ENCODE measurements at regions not wholly inside any gene's neighbourhood (a gene's known extent, or its start where the extent isn't known, plus 50 kb on each side); places are given as distances from the start of the nearest gene placed in this dataset.
A peak's percentile ranks its signal among the peaks of the same experiment; 100 is the strongest.

- DNase-seq (ENCODE audit: extremely low spot score): peak; percentile 88
- intact Hi-C loops (cut with DNase I): no loop called here
Measured at GRCh38 chr13:111915104-111915551, 151.8 kb upstream of the SOX1 start.

GRCh38 chr13:111916201-111916600 is 150.7 kb upstream of the SOX1 start:
- 67% methylated on average over 6 of the region's 6 CpGs for WGBS
- Histone ChIP-seq H3K27ac (replicated peaks in 1 of 4) (no peak overlapping the region), H3K36me3 (no peaks in the 10 kb centered on the region), H3K4me3 (no peak overlapping the region), H3K4me1 (no peaks in the 10 kb centered on the region), H3K9me3 (no peaks in the 10 kb centered on the region), H3K27me3 (peaks cover 0 to 45% (median 0%) of the 10 kb centered on the region in 4 donors)
- no peak for DNase-seq (ENCODE audit: extremely low spot score)
- intact Hi-C loops (cut with DNase I): no loop called here
- TF ChIP-seq POLR2A (IDR thresholded peaks at IDR 0.05; ENCODE audit: low read depth) (no peak), EP300 (IDR thresholded peaks at IDR 0.05) (no peak), CTCF (IDR thresholded peaks at IDR 0.05) (no peak), POLR2AphosphoS5 (IDR thresholded peaks at IDR 0.05) (no peak)

More at GRCh38 chr13:111915104-111915551, 151.8 kb upstream of the SOX1 start:
- 90% methylated on average over 4 of the region's 12 CpGs for WGBS
- H3K27me3 ChIP-seq: peaks cover 0 to 34% (median 0%) of the 10 kb centered on the region in 4 donors
- no peaks in the 10 kb centered on the region for H3K4me1 ChIP-seq
- no peak overlapping the region for H3K27ac ChIP-seq (replicated peaks in 1 of 4)
- no peaks in the 10 kb centered on the region for H3K9me3 ChIP-seq
- H3K36me3 ChIP-seq: no peaks in the 10 kb centered on the region
- TF ChIP-seq EP300 (IDR thresholded peaks at IDR 0.05) (no peak), CTCF (IDR thresholded peaks at IDR 0.05) (no peak), POLR2AphosphoS5 (IDR thresholded peaks at IDR 0.05) (no peak), POLR2A (IDR thresholded peaks at IDR 0.05; ENCODE audit: low read depth) (no peak)
- H3K4me3 ChIP-seq: no peak overlapping the region

GRCh38 chr13:111917086-111917485 is 149.9 kb upstream of the SOX1 start:
- Histone ChIP-seq H3K4me1 (no peaks in the 10 kb centered on the region), H3K36me3 (no peaks in the 10 kb centered on the region), H3K27me3 (peaks cover 0 to 47% (median 0%) of the 10 kb centered on the region in 4 donors), H3K9me3 (no peaks in the 10 kb centered on the region), H3K4me3 (no peak overlapping the region), H3K27ac (replicated peaks in 1 of 4) (no peak overlapping the region)
- TF ChIP-seq EP300 (IDR thresholded peaks at IDR 0.05) (no peak), CTCF (IDR thresholded peaks at IDR 0.05) (no peak), POLR2AphosphoS5 (IDR thresholded peaks at IDR 0.05) (no peak), POLR2A (IDR thresholded peaks at IDR 0.05; ENCODE audit: low read depth) (no peak)
- intact Hi-C loops (cut with DNase I): no loop called here
- DNase-seq (ENCODE audit: extremely low spot score): no peak
- WGBS: 90% methylated on average over 11 of the region's 13 CpGs

- Histone ChIP-seq H3K36me3 (no peaks in the 10 kb centered on the region), H3K27ac (replicated peaks in 1 of 4) (no peak overlapping the region), H3K4me1 (no peaks in the 10 kb centered on the region), H3K9me3 (no peaks in the 10 kb centered on the region), H3K27me3 (peaks cover 0 to 48% (median 0%) of the 10 kb centered on the region in 4 donors), H3K4me3 (no peak overlapping the region)
- TF ChIP-seq POLR2A (IDR thresholded peaks at IDR 0.05; ENCODE audit: low read depth) (no peak), POLR2AphosphoS5 (IDR thresholded peaks at IDR 0.05) (no peak), EP300 (IDR thresholded peaks at IDR 0.05) (no peak), CTCF (IDR thresholded peaks at IDR 0.05) (no peak)
- whole genome bisulfite sequencing: 87% methylated on average over 10 of the region's 16 CpGs
- intact Hi-C loops (cut with DNase I): no loop called here
- no peak for DNase-seq (ENCODE audit: extremely low spot score)
Measured at GRCh38 chr13:111917901-111918300, 149.0 kb upstream of the SOX1 start.

- intact Hi-C loops (cut with DNase I): no loop called here
- 86% methylated on average over 13 of the region's 13 CpGs for WGBS
Measured at GRCh38 chr13:111919286-111919685, 147.7 kb upstream of the SOX1 start.

More at GRCh38 chr13:111919286-111919685, 147.7 kb upstream of the SOX1 start:
- H3K27me3 ChIP-seq: peaks cover 0 to 48% (median 0%) of the 10 kb centered on the region in 4 donors
- H3K9me3 ChIP-seq: no peaks in the 10 kb centered on the region
- no peak for DNase-seq (ENCODE audit: extremely low spot score)
- H3K27ac ChIP-seq (replicated peaks in 1 of 4): no peak overlapping the region
- no peaks in the 10 kb centered on the region for H3K4me1 ChIP-seq
- no peak overlapping the region for H3K4me3 ChIP-seq
- no peaks in the 10 kb centered on the region for H3K36me3 ChIP-seq
- TF ChIP-seq POLR2A (IDR thresholded peaks at IDR 0.05; ENCODE audit: low read depth): no peak
- no peak for TF ChIP-seq CTCF (IDR thresholded peaks at IDR 0.05)
- no peak for TF ChIP-seq EP300 (IDR thresholded peaks at IDR 0.05)

Measured in esophagus muscularis mucosa (tissue), 4 donors.